AG09309 (cell line): ENCODE measurements at regions not wholly inside any gene's neighbourhood (a gene's known extent, or its start where the extent isn't known, plus 50 kb on each side); places are given as distances from the start of the nearest gene placed in this dataset.

Experiments
- DNase-seq: peaks from one replicate; pipeline ENCODE4 v3.0.0-alpha.2; 2010; ENCODE audit warnings: low read depth
- H3K4me3 ChIP-seq: 2 replicates; pipeline ENCODE4 v1.5.1; 2011; ENCODE audit warnings: mild to moderate bottlenecking, low read depth, low read length, moderate library complexity; ENCODE audit not compliant: control insufficient read depth
- CTCF ChIP-seq: IDR thresholded peaks from 2 replicates; pipeline ENCODE4 v1.5.1; 2011; ENCODE audit warnings: mild to moderate bottlenecking, low read depth, low read length, inconsistent platforms; ENCODE audit not compliant: insufficient read depth, control insufficient read depth; ENCODE audit errors: missing control alignments

GRCh38 chr12:28059668-28060067 is 87.1 kb upstream of the PTHLH start:
- no peak for TF ChIP-seq CTCF
- H3K4me3 ChIP-seq, result no peak overlapping the region
- no peak for DNase-seq

- TF ChIP-seq CTCF, result no peak
- no peak overlapping the region for H3K4me3 ChIP-seq
- DNase-seq, result no peak
Measured at GRCh38 chr12:28060871-28061270, 88.3 kb upstream of the PTHLH start.

GRCh38 chr12:28063355-28063880 is 90.9 kb upstream of the PTHLH start:
- H3K4me3 ChIP-seq, result no peak overlapping the region
- TF ChIP-seq CTCF, result no peak
- DNase-seq, result no peak

- DNase-seq, result no peak
- no peak overlapping the region for H3K4me3 ChIP-seq
- TF ChIP-seq CTCF, result no peak
Measured at GRCh38 chr12:28065374-28065773, 92.8 kb upstream of the PTHLH start.

GRCh38 chr12:28065889-28066630 is 93.5 kb upstream of the PTHLH start:
- H3K4me3 ChIP-seq, result no peak overlapping the region
- no peak for DNase-seq
- TF ChIP-seq CTCF, result no peak

- DNase-seq, result no peak
- TF ChIP-seq CTCF, result no peak
- H3K4me3 ChIP-seq, result no peak overlapping the region
Measured at GRCh38 chr12:28066879-28067278, 94.3 kb upstream of the PTHLH start.
